ENCODE measurements at regions not wholly inside any gene's neighbourhood (a gene's known extent, or its start where the extent isn't known, plus 50 kb on each side); places are given as distances from the start of the nearest gene placed in this dataset.

DNA sequence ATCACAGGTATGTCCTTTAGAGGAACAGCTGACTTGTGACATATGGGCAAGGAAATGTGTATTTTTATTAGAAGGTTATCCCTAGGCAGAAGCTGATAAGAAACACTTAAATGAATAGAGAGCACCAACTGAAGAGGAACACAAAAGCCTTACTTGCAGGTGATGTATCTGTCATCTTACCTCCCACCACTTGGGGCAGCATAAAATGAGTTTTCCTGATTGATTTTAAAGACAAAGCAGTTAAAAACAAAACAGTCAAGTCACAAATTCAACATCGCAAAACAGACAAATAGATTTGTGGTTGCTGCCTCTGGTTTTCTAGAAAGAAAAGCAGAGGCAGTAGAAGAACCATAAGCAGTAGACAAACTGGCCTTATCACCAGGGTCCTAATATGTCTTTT is 302.4 kb upstream of the ZNF462 start:
- Mint-ChIP-seq H3K27me3 (ENCODE audit: unreplicated experiment) (peaks cover 2% of the 10 kb centered on the region), H3K4me1 (ENCODE audit: unreplicated experiment) (no peaks in the 10 kb centered on the region), H3K36me3 (ENCODE audit: low read depth, unreplicated experiment) (no peaks in the 10 kb centered on the region), H3K9me3 (ENCODE audit: unreplicated experiment) (no peaks in the 10 kb centered on the region), H3K27ac (ENCODE audit: unreplicated experiment) (no peak overlapping the region), H3K4me3 (ENCODE audit: unreplicated experiment) (no peak overlapping the region)
- TF ChIP-seq, protein P1, sequence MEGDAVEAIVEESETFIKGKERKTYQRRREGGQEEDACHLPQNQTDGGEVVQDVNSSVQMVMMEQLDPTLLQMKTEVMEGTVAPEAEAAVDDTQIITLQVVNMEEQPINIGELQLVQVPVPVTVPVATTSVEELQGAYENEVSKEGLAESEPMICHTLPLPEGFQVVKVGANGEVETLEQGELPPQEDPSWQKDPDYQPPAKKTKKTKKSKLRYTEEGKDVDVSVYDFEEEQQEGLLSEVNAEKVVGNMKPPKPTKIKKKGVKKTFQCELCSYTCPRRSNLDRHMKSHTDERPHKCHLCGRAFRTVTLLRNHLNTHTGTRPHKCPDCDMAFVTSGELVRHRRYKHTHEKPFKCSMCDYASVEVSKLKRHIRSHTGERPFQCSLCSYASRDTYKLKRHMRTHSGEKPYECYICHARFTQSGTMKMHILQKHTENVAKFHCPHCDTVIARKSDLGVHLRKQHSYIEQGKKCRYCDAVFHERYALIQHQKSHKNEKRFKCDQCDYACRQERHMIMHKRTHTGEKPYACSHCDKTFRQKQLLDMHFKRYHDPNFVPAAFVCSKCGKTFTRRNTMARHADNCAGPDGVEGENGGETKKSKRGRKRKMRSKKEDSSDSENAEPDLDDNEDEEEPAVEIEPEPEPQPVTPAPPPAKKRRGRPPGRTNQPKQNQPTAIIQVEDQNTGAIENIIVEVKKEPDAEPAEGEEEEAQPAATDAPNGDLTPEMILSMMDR (IDR thresholded peaks at IDR 0.05; ENCODE audit: unreplicated experiment), result peak; percentile 57
- DNase-seq (ENCODE audit: low spot score), result no peak

DNA sequence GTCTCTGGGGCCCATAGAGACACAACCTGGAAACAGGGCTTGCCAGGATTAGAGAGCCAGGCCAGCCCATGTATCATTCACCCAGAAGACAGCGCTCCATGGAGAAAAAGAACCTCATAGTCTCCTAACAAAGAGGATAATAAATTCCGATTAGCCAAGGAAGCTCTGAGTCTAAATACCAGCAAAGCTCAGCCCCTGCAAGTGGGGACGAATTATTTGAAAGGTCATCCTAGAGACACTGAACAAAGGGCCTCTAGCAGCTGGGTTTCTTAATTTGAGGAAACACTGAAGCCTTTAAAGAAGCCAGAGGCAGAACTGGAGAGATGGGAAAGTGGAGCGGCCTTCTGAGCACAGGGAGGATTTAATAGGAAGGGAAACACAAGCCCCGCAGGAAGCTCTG is 287.1 kb upstream of the ZNF462 start:
- Mint-ChIP-seq H3K4me1 (ENCODE audit: unreplicated experiment) (no peaks in the 10 kb centered on the region), H3K36me3 (ENCODE audit: low read depth, unreplicated experiment) (no peaks in the 10 kb centered on the region), H3K9me3 (ENCODE audit: unreplicated experiment) (no peaks in the 10 kb centered on the region), H3K4me3 (ENCODE audit: unreplicated experiment) (no peak overlapping the region), H3K27me3 (ENCODE audit: unreplicated experiment) (no peaks in the 10 kb centered on the region), H3K27ac (ENCODE audit: unreplicated experiment) (no peak overlapping the region)
- TF ChIP-seq, protein P1 (IDR thresholded peaks at IDR 0.05; ENCODE audit: unreplicated experiment), result no peak
- DNase-seq (ENCODE audit: low spot score), result no peak

- DNase-seq (ENCODE audit: low spot score), result no peak
- H3K27ac Mint-ChIP-seq (ENCODE audit: unreplicated experiment), result no peak overlapping the region
- no peaks in the 10 kb centered on the region for H3K36me3 Mint-ChIP-seq (ENCODE audit: low read depth, unreplicated experiment)
- H3K4me1 Mint-ChIP-seq (ENCODE audit: unreplicated experiment), result no peaks in the 10 kb centered on the region
- H3K4me3 Mint-ChIP-seq (ENCODE audit: unreplicated experiment), result no peak overlapping the region
- TF ChIP-seq, protein P1 (IDR thresholded peaks at IDR 0.05; ENCODE audit: unreplicated experiment), result no peak
- H3K27me3 Mint-ChIP-seq (ENCODE audit: unreplicated experiment), result no peaks in the 10 kb centered on the region
- H3K9me3 Mint-ChIP-seq (ENCODE audit: unreplicated experiment), result no peaks in the 10 kb centered on the region
Observed at GRCh38 chr9:106576232-106576760, 286.7 kb upstream of the ZNF462 start.

- no peaks in the 10 kb centered on the region for H3K27me3 Mint-ChIP-seq (ENCODE audit: unreplicated experiment)
- DNase-seq (ENCODE audit: low spot score), result no peak
- H3K4me1 Mint-ChIP-seq (ENCODE audit: unreplicated experiment), result no peaks in the 10 kb centered on the region
- TF ChIP-seq, protein P1 (IDR thresholded peaks at IDR 0.05; ENCODE audit: unreplicated experiment), result no peak
- no peak overlapping the region for H3K4me3 Mint-ChIP-seq (ENCODE audit: unreplicated experiment)
- no peak overlapping the region for H3K27ac Mint-ChIP-seq (ENCODE audit: unreplicated experiment)
- no peaks in the 10 kb centered on the region for H3K9me3 Mint-ChIP-seq (ENCODE audit: unreplicated experiment)
- H3K36me3 Mint-ChIP-seq (ENCODE audit: low read depth, unreplicated experiment), result no peaks in the 10 kb centered on the region
Observed at GRCh38 chr9:106577121-106577520, 285.8 kb upstream of the ZNF462 start.

DNA sequence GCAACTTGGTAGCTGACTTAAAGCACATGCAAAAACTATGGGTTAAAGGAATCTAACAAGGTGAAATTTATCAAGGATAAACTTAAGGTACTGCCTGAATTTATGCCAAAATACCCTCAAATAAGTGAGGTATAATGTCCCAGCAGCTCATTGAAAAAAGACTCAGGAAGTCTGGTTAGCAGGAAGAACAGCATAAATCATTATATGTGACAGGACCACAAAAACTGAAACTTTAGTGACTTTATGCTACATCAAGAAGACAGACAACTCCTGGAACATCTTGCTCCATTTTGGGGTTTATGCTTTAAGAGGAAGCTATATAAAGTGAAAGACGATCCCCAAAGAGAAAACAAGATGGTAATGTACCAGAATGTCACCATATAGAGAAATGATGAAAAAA is 282.4 kb upstream of the ZNF462 start:
- TF ChIP-seq, protein P1 (IDR thresholded peaks at IDR 0.05; ENCODE audit: unreplicated experiment), result no peak
- Mint-ChIP-seq H3K36me3 (ENCODE audit: low read depth, unreplicated experiment) (no peaks in the 10 kb centered on the region), H3K4me3 (ENCODE audit: unreplicated experiment) (no peak overlapping the region), H3K9me3 (ENCODE audit: unreplicated experiment) (no peaks in the 10 kb centered on the region), H3K27me3 (ENCODE audit: unreplicated experiment) (no peaks in the 10 kb centered on the region), H3K27ac (ENCODE audit: unreplicated experiment) (no peak overlapping the region), H3K4me1 (ENCODE audit: unreplicated experiment) (no peaks in the 10 kb centered on the region)
- no peak for DNase-seq (ENCODE audit: low spot score)
